A172 (cell line): ENCODE measurements at regions not wholly inside any gene's neighbourhood (a gene's known extent, or its start where the extent isn't known, plus 50 kb on each side); places are given as distances from the start of the nearest gene placed in this dataset.
A peak's percentile ranks its signal among the peaks of the same experiment; 100 is the strongest.

ENCODE experiments used
- DNase-seq: peaks from one replicate; pipeline ENCODE4 v3.0.0-alpha.2; 2015; ENCODE audit warnings: low spot score

DNA sequence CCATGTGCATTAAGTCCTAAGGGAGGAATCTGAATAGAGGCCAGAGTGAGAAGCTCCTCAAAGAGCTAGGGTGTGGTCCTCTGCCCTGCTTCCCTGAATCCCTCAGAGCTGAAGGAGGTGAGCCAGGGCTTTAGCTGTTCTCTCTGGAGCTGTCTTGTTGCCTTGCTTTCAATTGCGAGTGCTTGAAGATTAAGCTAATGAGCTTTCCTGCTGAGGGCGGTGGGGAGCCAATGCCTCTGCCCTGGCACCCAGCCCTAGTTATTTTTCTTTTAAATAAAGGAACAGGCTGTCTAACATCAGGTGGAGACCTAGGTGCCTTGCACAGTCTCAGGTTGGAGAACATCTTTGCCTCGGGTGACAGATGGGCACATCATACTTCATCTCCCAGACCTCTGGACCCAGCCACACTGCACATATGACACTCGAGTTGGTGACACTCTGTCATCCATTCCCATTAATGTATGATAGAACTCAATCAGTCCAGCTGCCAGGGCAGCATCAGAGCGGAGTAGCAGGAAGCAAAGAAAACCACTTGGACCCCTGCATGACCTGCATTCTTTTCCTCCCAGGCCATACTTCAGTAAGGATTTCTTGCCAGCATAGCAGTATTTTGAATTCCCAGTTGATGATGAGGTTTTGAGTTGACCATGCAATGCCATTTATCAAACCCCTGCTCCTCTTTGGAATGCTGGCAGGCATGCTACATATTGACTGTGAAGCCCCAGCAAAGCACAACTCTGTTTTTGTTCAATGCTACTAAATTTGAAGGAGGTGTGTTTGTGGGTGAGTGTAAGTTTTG, 292.7 kb downstream of the RNF144A start:
- peak; percentile 26 for DNase-seq

- no peak for DNase-seq
Observed at GRCh38 chr2:7210712-7211111, 293.5 kb downstream of the RNF144A start.

DNA sequence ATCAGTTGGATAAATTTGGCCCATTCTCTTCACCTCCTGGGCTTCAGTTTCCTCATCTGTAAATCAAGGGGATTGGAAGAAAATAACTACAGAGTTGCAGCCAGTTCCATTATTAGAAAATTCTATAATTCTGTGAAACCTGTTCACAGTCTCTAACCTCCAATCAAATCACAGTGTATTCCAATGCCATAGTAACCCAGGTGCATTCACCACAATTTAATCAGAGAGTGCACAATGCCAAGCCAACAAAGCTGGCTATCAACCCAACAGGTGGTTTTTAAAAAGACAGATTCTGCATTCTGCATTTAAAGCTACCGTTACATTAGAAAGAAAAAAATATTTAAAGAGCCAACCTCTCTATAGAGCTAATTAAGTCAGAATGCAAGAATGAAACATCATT, 308.6 kb downstream of the RNF144A start:
- DNase-seq = no peak

DNA sequence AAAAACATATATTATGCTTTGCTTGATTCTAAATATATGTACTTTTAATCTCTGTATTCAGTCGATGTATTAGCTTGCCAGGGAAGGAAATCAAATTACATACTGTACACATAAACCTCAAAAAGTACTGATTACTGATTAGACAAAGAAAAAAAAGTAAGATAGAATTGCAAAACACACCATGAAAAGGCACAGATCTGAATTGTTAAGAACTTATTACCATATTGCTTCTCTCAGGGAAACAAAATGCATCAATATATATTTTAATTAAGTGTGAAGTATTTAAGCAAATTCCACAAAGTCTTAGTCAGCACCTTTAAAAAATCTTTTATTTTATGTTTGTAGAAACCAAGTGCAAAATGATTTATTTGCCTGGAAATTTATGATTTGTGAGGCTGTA, 309.3 kb downstream of the RNF144A start:
- no peak for DNase-seq

DNA sequence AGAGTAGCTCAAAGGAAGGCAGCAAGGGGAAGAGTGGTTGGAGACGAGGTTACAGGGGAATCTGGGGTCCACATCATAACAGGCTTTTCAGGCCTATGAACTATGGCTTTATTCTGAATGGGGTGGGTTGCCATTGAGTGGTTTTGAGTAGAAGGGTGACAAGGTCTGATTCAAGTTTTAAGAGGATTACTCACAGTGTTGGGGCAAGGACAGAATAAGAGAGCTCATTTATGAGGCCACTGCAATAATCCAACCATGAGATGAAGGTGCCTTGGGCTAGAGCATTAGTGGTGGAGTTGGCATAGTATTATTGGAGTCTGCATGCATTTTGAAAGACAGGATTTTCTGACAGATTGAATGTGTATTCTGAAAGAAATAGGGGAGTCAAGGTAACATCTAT, 315.9 kb downstream of the RNF144A start:
- DNase-seq = no peak

- DNase-seq = no peak
Observed at GRCh38 chr2:7237466-7237865, 320.3 kb downstream of the RNF144A start.

DNA sequence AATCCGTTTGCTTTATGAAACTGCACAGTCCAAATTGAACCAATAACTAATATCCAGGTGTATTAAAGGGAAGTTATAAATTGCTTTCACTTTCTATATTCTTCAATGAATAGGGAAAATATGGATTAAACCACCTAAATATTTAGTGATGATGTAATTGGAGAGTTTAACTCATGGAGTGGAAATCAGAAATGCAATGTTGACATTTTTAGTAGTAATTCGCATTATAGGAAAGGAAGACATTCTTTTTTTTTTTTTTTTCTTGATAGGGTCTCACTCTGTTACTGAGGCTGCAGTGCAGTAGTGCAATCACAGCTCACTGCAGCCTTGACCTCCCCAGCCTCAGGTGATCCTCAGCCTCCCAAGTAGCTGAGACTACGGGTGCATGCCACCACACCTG, 321.9 kb downstream of the RNF144A start:
- DNase-seq = no peak

DNA sequence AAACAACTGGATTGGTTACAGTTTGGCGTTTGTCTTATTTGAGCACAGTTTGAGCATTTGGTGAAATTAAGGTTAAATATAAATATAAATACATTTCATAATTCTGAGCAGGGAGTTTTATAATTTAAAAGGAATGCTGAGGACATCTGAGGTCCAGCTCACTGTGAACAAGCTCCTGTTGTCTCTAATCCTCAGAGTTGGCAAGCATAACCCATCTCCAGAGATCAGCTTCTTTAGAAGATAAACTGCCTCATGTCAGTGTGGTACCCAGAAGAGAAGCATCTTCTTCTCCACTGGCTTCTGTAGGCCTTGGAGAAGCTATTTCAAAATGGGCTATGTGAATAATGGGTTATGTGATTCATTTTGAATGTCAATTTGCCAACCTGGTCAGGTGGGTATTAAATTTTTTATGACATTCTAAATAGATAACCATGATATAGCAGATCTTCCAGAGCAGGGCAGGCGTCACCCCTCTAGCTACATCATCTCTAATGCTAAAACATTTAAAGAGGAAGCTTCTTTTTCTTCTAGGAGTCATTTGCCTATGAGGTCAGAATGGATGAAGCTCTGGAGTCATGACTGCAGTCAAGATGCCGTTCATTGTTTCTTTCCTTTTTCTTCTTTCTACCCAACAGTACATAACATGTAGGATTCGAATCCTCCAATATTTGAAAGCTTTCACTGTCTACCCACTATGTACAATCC, 324.0 kb downstream of the RNF144A start:
- DNase-seq = no peak

DNA sequence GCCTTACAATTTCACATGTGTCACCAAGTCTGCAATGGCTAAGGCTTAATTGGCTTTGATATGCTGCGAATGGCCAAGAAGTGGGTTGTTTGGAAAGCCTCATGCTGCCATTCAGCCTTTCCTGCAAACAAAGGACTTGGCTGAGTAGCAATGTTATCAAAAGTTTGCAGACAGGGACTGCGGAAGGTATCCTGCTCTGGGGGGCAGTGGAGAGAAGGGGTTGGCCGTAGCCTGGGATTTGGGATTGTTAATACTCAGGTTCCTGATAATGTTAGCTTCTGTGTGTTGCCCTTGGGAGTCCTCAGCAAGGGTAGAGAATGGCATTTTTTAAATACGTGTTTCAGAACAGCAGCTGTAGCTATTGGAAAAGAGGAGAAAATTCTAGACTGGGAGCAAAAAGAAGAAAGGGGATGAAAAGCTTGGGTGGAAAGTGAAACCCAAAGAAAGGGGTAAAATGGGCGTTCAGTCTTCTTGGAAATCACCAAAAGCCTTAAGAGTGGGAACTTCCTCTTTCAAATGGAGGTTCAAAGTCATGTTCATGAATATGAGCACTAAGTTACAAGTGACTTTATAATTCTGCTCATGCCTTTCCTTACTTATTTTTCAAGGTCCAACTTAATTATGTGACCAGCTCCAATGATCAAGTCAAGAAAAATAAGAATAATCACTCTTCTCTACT, 325.1 kb downstream of the RNF144A start:
- no peak for DNase-seq

DNA sequence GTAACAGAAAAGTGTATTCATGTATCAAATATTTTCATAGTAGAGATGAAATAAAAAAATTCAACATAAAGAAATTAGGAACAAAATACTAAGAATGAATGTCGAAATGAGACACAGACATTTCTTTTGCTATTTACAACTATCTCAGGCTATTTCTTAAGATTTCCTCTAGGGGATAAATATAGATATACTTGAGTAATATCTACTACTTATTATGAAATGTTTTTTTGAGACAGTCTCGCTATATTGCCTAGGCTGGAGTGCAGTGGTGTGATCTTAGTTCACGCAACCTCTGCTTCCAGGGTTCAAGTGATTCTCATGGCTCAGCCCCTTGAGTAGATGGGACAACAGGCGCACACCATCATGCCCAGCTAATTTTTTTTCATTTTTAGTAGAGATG, 326.1 kb downstream of the RNF144A start:
- no peak for DNase-seq

DNA sequence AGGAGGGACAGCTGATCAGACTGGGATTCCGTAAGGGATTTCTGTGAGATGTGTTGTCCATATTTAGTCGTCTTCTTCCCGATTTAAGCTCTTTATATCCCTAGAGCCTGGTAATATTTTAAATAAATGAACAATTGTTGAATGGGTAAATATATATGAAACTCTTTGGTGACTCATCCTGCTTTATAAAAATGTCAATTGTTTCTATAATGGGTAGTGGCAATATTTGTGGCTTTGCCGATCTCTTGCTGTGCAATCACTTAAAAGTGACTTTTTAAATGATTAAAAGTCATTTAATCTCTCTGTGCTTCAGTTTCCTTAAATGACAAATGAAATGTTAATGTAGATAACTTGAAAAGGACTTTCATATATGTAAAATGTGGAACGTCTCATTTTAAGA, 339.2 kb downstream of the RNF144A start:
- no peak for DNase-seq

- DNase-seq = no peak
Observed at GRCh38 chr2:7262727-7263126, 345.5 kb downstream of the RNF144A start.

GRCh38 chr2:7264791-7265190, 347.6 kb downstream of the RNF144A start:
- no peak for DNase-seq

DNA sequence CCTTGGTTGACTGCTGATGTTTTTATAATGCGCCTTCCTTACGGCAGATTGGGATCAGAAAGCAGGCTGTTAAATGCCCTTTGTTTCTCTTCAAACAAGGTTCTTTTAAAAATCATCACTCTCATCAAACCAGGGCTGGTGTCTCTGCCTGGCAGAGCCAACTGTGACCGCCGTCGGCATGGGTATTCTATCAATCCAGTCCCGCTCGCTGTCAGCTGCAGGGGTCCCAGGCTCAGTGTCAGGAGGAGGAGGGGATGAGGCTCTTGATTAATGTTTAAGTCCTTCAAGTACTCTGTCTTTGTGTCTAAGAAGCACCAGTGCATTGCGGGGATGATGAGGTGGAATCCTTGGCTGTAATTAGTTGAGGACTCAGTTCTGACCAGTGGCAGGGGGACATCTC, 348.1 kb downstream of the RNF144A start:
- no peak for DNase-seq

GRCh38 chr2:7269106-7269643, 352.0 kb downstream of the RNF144A start:
- DNase-seq = no peak

DNA sequence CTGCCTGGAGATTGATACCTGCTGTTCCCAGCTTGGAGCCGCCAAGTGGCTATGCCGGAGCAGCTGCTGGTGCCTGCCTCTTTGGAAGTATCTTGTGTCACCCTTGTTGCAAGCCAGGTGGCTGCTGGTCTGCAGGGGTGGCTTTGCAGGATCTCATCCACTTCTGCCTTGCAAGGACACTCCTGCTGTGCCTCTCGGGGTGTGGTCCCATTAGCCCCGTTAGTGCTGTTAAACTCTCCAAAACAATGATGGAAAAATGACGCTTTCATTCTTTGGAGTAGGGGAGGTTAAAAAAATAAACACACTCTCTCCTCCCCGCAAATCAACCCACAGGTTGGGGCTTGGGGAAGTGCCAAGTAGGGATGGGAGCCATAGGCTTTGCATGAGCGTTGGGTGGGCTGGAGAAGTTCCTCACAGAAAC, 352.8 kb downstream of the RNF144A start:
- DNase-seq = no peak

DNA sequence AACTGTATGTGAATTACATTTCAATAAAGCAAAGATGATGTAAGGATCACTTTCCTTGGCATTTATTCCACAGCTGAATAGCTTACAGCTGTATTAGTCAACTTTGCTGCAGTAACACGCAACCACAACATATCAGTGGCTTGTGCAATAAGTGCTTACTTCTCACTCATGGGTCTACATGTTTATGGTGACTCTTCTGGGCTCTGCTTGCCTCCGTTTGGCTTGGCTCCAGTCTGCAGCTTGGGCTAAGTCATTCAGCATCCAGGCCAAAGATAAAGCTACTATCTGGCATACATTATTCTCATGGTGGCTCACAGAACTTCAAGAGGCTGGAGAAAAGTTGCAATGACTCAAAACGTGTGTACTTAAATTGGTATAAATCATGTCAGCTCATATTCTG, 355.0 kb downstream of the RNF144A start:
- no peak for DNase-seq

DNA sequence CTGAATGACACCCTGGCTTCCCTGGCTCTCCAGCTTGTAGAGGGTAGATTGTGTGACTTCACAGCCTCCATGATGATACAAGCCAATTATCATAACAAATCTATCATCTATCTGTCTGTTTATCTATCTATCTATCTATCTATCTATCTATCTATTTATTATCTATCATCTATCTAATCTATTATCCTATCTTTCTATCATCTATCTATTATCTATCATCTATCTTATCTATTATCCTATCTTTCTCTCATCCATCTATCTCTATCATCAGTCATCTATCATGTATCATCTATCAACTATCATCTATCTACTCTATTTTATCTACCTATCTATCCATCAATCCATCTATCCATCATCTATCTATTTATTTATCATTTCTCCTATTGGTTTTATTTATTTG, 361.8 kb downstream of the RNF144A start:
- no peak for DNase-seq

GRCh38 chr2:7279421-7279949, 362.3 kb downstream of the RNF144A start:
- DNase-seq = no peak

GRCh38 chr2:7280790-7281189, 363.6 kb downstream of the RNF144A start:
- DNase-seq = no peak

GRCh38 chr2:7281231-7282201, 364.3 kb downstream of the RNF144A start:
- DNase-seq = no peak
